Stimulated activated naive CD4-positive, alpha-beta T cell (primary cell): ENCODE measurements at regions not wholly inside any gene's neighbourhood (a gene's known extent, or its start where the extent isn't known, plus 50 kb on each side); places are given as distances from the start of the nearest gene placed in this dataset.
A peak's percentile ranks its signal among the peaks of the same experiment; 100 is the strongest.

Experiments
- DNase-seq, 6 experiments: peaks; one replicate each; lab custom pipeline; 2025; lab: John Stamatoyannopoulos, UW

GRCh38 chr2:8570637-8571036, 111.2 kb upstream of the ID2 start:
- DNase-seq, result no peak

DNA sequence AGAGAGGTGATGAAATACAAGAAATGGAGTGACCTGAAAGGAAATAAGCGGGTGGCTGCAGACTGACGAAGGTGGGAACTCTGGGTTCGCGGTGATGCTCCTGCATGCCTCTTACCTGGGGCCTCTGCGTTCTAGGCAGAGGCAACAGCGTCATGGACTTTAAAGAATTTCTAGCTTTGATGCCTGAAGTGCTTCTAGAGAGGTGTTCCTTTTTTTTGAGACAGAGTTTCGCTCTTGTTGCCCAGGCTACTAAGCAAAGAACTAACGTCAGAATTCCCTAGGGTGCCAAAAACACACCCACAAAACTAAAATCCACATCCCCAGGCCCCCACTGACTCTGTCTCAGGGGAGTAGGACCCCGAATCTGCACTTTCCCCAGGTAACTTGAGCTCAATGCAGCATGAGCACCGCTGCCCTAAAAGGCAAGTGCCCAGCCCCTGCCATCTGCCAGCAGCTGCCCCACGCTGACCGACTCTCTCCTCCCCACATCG, 110.5 kb upstream of the ID2 start:
- DNase-seq, result no peak

- DNase-seq, result no peak
Observed at GRCh38 chr2:8571792-8572499, 109.9 kb upstream of the ID2 start.

DNA sequence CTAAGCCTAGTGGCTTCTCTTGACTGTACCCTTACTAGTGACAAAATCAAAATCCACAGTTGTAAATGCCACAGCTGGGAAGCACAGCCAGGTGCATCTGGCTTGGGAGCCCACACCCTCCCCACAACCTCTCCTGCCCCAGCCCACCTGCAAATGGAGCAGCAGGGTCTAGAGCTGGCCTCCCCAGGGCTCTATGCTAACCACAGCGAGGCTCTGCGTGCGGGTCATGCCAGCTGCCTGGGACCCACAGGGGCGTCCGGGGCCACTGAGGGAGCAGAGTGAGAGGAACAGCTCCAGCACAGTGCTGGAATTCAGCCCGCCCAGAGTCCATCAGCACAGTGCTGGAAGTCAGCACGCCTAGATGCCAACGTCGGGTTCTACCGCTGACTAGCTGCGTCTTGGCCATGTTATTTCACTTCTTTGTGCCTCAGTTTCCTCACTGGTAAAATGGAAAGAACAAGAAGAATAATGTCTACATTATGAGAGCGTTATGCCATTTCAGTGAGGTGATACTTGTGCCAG, 109.1 kb upstream of the ID2 start:
- no peak for DNase-seq

- no peak for DNase-seq
Observed at GRCh38 chr2:8573234-8573941, 108.5 kb upstream of the ID2 start.

GRCh38 chr2:8573942-8574195, 108.0 kb upstream of the ID2 start:
- no peak for DNase-seq

- no peak for DNase-seq
Observed at GRCh38 chr2:8574196-8575037, 107.4 kb upstream of the ID2 start.

- DNase-seq, result peak in 5 of 6 experiments; percentile 4 to 57 (median 19)
Observed at GRCh38 chr2:8575038-8575833, 106.6 kb upstream of the ID2 start.

GRCh38 chr2:8575834-8576423, 105.9 kb upstream of the ID2 start:
- DNase-seq, result no peak

DNA sequence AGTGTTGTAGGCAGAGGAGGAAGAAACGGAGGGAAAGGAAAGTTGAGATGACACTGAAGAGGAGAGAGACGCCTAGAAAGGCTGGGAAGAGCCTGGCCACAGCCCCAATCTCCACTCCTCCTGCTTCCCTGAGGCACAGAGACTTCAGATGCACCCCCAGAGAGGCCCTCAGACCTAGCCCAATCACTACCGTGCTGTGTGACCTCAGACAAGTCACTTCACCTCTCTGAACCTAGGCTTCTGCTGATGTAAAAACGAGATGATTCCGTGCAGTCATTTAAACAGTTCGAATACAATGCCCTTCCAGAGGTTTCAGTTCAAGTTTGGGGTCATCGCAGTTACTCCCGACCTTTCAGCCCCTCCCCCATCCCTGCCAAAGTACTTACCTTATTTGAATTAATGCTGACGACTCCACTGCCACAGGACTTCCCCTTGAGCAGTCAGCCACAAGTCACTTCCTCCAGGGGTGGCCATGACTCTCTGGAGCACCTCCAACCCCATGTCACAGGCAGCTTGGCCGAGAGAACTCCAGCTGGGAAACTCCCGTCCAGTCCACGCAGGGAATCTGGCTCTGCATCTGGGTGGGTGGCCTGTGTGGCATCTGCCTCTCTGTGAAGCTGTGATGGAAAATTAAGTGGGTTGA, 105.2 kb upstream of the ID2 start:
- DNase-seq, result no peak

DNA sequence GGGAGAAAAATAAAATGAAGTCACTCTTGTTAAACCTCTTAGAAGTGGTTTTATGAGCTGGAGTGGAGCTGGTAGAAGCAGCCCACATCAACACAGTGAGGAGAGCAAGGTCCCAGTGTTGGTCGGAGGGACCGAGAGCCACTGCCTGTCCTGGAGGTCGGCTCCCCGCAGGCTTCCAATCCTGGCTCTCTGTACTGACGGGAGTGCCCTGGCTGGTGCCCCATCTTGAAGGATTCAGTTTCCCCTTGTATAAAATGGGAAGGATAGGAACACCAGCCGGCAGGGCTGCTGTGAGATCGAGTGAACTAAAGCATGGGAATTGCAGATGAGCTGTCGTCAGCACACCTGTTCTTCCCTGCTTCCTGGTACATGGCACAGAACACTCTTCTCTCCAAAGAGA, 104.3 kb upstream of the ID2 start:
- no peak for DNase-seq

DNA sequence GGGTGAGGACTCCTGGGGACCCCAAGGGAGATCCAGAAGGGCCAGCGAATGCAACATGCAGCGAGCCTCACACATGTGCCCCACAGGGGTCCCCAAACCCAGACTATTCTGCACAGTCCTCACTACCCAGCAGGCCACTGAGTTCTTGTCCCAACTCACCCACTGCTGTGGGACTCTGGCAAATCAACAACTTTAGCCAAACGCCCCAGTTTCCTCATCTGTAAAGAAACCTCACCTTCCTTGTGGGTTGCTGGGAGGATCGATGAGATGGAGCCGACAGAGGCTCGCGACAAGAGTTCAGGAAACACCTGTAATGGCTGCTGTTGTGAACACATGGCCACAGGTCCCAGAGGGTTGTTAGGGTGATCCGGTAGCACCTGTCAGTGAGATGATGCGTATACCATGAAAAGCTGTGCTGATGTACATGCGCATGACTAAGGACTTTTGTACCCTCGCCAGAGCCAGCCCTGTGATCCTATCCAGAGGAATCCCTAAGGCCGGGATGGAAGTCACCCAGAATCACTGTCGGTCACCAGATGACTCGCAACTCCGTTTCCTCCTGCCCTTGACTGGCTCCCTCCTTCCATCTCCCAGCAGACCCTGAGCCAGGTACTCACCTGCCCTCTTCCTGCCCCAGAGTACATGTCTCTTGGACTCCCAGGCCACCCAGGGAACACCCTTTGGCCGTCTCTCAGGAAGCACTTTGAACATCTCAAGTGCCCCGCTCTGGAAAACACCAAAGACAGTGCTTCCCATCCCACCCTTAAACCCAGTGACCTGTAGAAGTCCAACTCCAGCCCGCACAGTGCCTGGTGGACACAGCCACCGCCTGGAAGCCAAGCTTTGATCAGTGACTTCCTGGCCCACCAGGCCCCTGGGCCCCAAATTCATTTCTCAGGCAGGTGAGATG, 103.3 kb upstream of the ID2 start:
- no peak for DNase-seq

DNA sequence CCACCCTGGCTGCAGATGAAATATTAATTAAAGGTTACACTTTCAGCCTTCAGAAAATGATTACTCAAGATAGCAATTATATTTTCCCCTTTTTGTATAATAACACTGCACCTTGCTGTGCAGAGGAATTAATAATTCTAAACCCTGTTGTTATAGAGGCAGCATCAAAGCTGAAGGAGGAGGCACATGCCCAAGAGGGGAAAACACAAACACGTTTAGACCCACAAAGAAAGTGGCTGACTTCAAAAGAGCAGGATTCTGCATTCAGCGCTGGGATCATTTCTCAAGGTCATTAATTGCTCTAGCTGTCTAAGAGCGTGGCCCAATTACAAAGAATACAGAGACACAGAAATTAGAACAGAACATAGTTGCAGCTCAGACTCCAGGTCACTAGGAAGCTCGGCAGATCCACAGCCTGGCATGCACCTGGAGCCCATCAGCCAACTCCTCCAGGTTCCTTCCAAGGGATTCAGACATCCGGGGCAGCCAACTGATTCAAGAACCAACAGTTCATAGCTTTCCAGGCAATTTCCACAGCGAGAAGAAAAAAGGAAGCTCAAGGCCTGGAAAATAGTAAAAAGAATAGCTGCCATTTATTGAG, 102.3 kb upstream of the ID2 start:
- DNase-seq, result no peak

DNA sequence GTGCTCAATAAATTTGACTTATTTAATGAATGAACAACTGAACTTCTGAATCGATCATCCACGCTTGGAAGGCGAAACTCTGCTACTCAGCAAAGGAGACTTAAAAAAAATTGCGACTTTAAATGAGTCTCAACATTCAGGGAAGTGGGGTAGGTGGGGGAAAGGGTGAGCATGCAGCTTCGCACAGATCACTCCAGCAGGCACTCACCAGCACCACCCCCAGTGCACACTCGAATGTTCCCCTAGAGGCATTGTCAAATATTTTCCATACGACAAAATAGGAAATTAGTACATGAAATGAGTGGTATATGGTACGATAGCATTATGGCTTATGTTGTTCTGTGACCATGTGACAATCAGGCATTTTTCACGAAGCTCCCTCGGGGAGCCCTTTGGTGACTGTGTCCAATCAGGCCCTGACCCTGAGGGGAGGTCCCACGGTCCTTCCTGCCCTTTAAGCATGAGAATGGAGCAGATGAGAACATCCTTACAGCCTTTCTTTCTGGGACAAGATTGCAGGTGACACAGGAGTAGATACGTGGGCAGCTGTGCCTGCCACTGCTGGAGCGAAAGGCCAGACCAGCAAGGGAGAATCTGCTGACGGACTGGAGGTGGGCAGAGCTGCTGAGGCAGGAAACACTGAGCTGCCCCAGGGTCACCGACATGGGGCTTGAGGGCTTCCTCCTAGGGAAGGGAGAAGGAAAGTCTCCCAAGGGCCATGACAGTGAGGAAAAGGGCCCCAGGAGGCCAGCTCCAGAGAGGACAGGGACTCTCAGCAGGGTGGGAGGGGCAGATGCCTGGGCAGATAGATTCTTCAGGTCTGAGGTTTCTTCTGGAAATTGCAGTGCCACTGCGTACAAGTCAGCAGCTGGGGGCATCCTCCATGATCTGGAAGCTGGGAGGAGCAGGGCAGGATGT, 101.3 kb upstream of the ID2 start:
- DNase-seq, result no peak

DNA sequence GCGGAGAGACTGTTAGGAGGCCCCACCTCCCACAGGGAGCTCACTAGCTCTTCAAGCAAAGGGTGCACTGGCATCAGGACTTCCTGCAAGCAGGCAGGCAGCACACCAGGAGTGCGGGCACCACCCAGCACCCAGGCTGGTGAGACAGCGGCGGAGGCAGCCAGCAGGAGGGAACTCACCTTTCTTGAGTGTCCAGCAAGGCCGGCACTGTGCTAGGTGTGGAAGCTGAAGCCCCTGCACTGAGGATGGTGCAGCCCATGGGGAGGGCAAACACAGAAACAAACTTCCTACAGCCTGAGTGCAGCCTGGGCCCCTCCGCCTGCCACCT, 100.7 kb upstream of the ID2 start:
- DNase-seq, result no peak

DNA sequence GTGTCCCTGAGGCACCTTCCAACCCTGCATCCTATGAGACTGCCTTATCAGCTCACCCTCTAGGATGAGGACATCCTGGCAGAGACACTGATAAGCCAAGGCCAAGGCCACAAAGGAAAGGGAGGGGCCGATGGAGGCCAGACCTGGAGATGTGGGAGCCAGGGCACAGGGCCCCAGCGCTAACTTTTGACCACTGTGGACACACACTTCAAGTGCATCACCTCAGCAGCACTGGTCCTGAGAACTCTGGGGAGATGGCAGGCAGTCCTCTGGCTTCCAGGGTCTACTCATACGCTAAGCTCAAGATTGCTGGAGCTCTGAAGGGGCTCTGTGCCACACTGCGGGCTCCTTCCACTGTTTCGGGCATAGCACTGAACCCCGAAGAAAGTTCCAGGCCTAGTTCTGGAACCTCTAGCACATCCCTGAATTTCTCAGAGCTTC, 100.2 kb upstream of the ID2 start:
- no peak for DNase-seq

- no peak for DNase-seq
Observed at GRCh38 chr2:8582191-8582590, 99.7 kb upstream of the ID2 start.

GRCh38 chr2:8582651-8583399, 99.0 kb upstream of the ID2 start:
- no peak for DNase-seq
